CD14-positive monocyte (primary cell): ENCODE measurements at regions not wholly inside any gene's neighbourhood (a gene's known extent, or its start where the extent isn't known, plus 50 kb on each side); places are given as distances from the start of the nearest gene placed in this dataset.

Source experiments
- DNase-seq, 3 donors: peaks; one replicate each; pipeline ENCODE4 v3.0.0-alpha.2; 2011 to 2022
- H2AFZ ChIP-seq: 2 replicates; pipeline ENCODE4 v1.6.0; 2012; ENCODE audit warnings: mild to moderate bottlenecking, low read depth, low read length, inconsistent platforms; ENCODE audit not compliant: insufficient read depth, poor library complexity, severe bottlenecking
- H3K27ac ChIP-seq, 2 donors: 1 replicate in 1 of 2; 2 replicates in 1 of 2; pipeline ENCODE4 v1.5.1; 2012 to 2013; ENCODE audit warnings: low read length in 2 of 2, control low read depth in 1 of 2, inconsistent platforms in 1 of 2, low read depth in 1 of 2, mild to moderate bottlenecking in 1 of 2
- H3K27me3 ChIP-seq, 2 donors: one replicate each; pipeline versions ENCODE4 v1.6.0 to v1.6.1; 2011 to 2013; ENCODE audit warnings: low read length in 2 of 2; ENCODE audit not compliant: control insufficient read depth in 2 of 2, insufficient read depth in 2 of 2
- H3K36me3 ChIP-seq, 2 donors: replicated peaks in 1 of 2; 1 replicate in 1 of 2; 2 replicates in 1 of 2; pipeline versions ENCODE4 v1.5.1 to v1.6.1; 2012 to 2013; ENCODE audit warnings: low read length in 2 of 2, control low read depth in 1 of 2, inconsistent platforms in 1 of 2, mild to moderate bottlenecking in 1 of 2; ENCODE audit not compliant: insufficient read depth in 2 of 2, control insufficient read depth in 1 of 2
- H3K4me1 ChIP-seq, 2 donors: 1 replicate in 1 of 2; 2 replicates in 1 of 2; pipeline versions ENCODE4 v1.5.1 to v1.6.1; 2012 to 2013; ENCODE audit warnings: low read length in 2 of 2, control low read depth in 1 of 2, inconsistent platforms in 1 of 2, mild to moderate bottlenecking in 1 of 2, moderate library complexity in 1 of 2; ENCODE audit not compliant: insufficient read depth in 2 of 2, control insufficient read depth in 1 of 2
- H3K4me2 ChIP-seq: replicated peaks from 2 replicates; pipeline ENCODE3; 2012; ENCODE audit warnings: low read length, moderate library complexity, mild to moderate bottlenecking; ENCODE audit not compliant: poor library complexity, severe bottlenecking; ENCODE audit errors: extremely low read depth
- H3K4me3 ChIP-seq, 3 experiments: fragments of 200-600 bp in 1 of 3; sonication (generic) in 1 of 3; replicated peaks in 1 of 3; 1 replicate in 2 of 3; 2 replicates in 1 of 3; pipeline ENCODE4 v1.5.1; 2011 to 2013; ENCODE audit warnings: low read length in 3 of 3, mild to moderate bottlenecking in 3 of 3, control low read depth in 2 of 3, low read depth in 2 of 3, inconsistent platforms in 1 of 3, moderate library complexity in 1 of 3
- H3K79me2 ChIP-seq: 2 replicates; pipeline ENCODE4 v1.6.0; 2012; ENCODE audit warnings: mild to moderate bottlenecking, control low read depth, inconsistent platforms, low read length, moderate library complexity; ENCODE audit not compliant: insufficient read depth
- H3K9ac ChIP-seq: 2 replicates; pipeline ENCODE4 v1.6.0; 2017; ENCODE audit warnings: low read length, mild to moderate bottlenecking; ENCODE audit not compliant: insufficient read depth, poor library complexity, severe bottlenecking
- H3K9me3 ChIP-seq, 2 donors: replicated peaks in 1 of 2; 1 replicate in 1 of 2; 2 replicates in 1 of 2; pipeline versions ENCODE4 v1.5.1 to v1.6.1; 2012 to 2013; ENCODE audit warnings: low read length in 2 of 2, control low read depth in 1 of 2; ENCODE audit not compliant: control insufficient read depth in 1 of 2, insufficient read depth in 1 of 2
- H4K20me1 ChIP-seq: 2 replicates; pipeline ENCODE4 v1.6.0; 2012; ENCODE audit warnings: mild to moderate bottlenecking, low read length, control low read depth, moderate library complexity; ENCODE audit not compliant: insufficient read depth
- H3K27ac Mint-ChIP-seq, 7 donors: one replicate each; pipeline ENCODE4 v1.8.0; 2020; ENCODE audit warnings: mild to moderate bottlenecking in 7 of 7, mixed read lengths in 7 of 7, moderate library complexity in 6 of 7, inconsistent platforms in 2 of 7
- H3K27me3 Mint-ChIP-seq, 3 donors: one replicate each; pipeline ENCODE4 v1.8.0; 2021 to 2022; ENCODE audit warnings: low read depth in 3 of 3, mild to moderate bottlenecking in 3 of 3, mixed read lengths in 3 of 3, moderate library complexity in 3 of 3, inconsistent platforms in 1 of 3
- H3K36me3 Mint-ChIP-seq, 2 donors: one replicate each; pipeline ENCODE4 v1.8.0; 2020; ENCODE audit warnings: mixed read lengths in 2 of 2, inconsistent platforms in 1 of 2, mild to moderate bottlenecking in 1 of 2
- H3K4me1 Mint-ChIP-seq: one replicate; pipeline ENCODE4 v1.8.0; 2020; ENCODE audit warnings: mild to moderate bottlenecking, mixed read lengths
- H3K4me3 Mint-ChIP-seq, 2 donors: one replicate each; pipeline ENCODE4 v1.8.0; 2020; ENCODE audit warnings: mild to moderate bottlenecking in 2 of 2, mixed read lengths in 2 of 2, moderate library complexity in 1 of 2
- H3K9me3 Mint-ChIP-seq, 7 donors: one replicate each; pipeline ENCODE4 v1.8.0; 2020 to 2022; ENCODE audit warnings: mixed read lengths in 7 of 7, mild to moderate bottlenecking in 6 of 7, moderate library complexity in 6 of 7, inconsistent platforms in 2 of 7
- CTCF ChIP-seq: fragments of 200-600 bp; IDR thresholded peaks from one replicate; pipeline ENCODE4 v1.8.0; 2022; ENCODE audit warnings: antibody characterized with exemption, mild to moderate bottlenecking
- WGBS: methylation state at CpG from one replicate; pipeline ENCODE4 v1.1.5; 2013; ENCODE audit warnings: missing lambda C conversion rate; ENCODE audit not compliant: insufficient coverage; 5-methylcytosine and 5-hydroxymethylcytosine counted together
- intact Hi-C, 2 donors: fragments of 100-400 bp; cut with micrococcal nuclease; formaldehyde crosslinking; loops; one replicate each; pipeline versions ENCODE4 v1.15.0 to v1.15.1; 2023

- Histone ChIP-seq H3K36me3 (no peaks in the 10 kb centered on the region), H3K9ac (no peak overlapping the region), H3K9me3 (peaks cover 0 to 3% of the 10 kb centered on the region in 2 donors), H3K27ac (no peak overlapping the region), H3K27me3 (no peaks in the 10 kb centered on the region), H3K79me2 (no peaks in the 10 kb centered on the region), H3K4me2 (no peak overlapping the region), H2AFZ (no peak overlapping the region), H4K20me1 (no peaks in the 10 kb centered on the region), H3K4me3 (no peak overlapping the region), H3K4me1 (no peaks in the 10 kb centered on the region)
- Mint-ChIP-seq H3K9me3 (peaks cover 0 to 15% (median 2%) of the 10 kb centered on the region in 7 donors), H3K4me1 (no peaks in the 10 kb centered on the region), H3K27me3 (peaks cover 0 to 1% (median 0%) of the 10 kb centered on the region in 3 donors), H3K27ac (no peak overlapping the region), H3K4me3 (no peak overlapping the region), H3K36me3 (no peaks in the 10 kb centered on the region)
- no peak for TF ChIP-seq CTCF
- no CpG with 5 or more reads among the region's 1 CpG for WGBS
- no peak for DNase-seq
- intact Hi-C loops: no loop called here
Measured at GRCh38 chr7:81402227-81402626, 367.6 kb downstream of the HGF start.

GRCh38 chr7:81399471-81399870 is 370.4 kb downstream of the HGF start:
- DNase-seq: no peak
- Histone ChIP-seq H3K9ac (no peak overlapping the region), H3K4me1 (no peaks in the 10 kb centered on the region), H3K4me2 (no peak overlapping the region), H3K27me3 (no peaks in the 10 kb centered on the region), H4K20me1 (no peaks in the 10 kb centered on the region), H3K27ac (no peak overlapping the region), H2AFZ (no peak overlapping the region), H3K9me3 (peaks cover 0 to under 1% of the 10 kb centered on the region in 2 donors), H3K36me3 (no peaks in the 10 kb centered on the region), H3K4me3 (no peak overlapping the region), H3K79me2 (no peaks in the 10 kb centered on the region)
- Mint-ChIP-seq H3K27me3 (peaks cover 0 to 1% (median 0%) of the 10 kb centered on the region in 3 donors), H3K9me3 (peaks cover 0 to 14% (median 0%) of the 10 kb centered on the region in 7 donors), H3K4me1 (no peaks in the 10 kb centered on the region), H3K27ac (no peak overlapping the region), H3K4me3 (no peak overlapping the region), H3K36me3 (no peaks in the 10 kb centered on the region)
- TF ChIP-seq CTCF: no peak
- WGBS: 52% methylated on average over 3 of the region's 3 CpGs
- intact Hi-C loops: no loop called here
